Loucy (cell line): ENCODE measurements at regions not wholly inside any gene's neighbourhood (a gene's known extent, or its start where the extent isn't known, plus 50 kb on each side); places are given as distances from the start of the nearest gene placed in this dataset.

Source experiments
- CTCF ChIP-seq: fragments of 200-600 bp; sonication (generic); conservative IDR thresholded peaks from 2 replicates; pipeline ENCODE4 v1.5.1; 2014; ENCODE audit warnings: mild to moderate bottlenecking, antibody characterized with exemption, low read length
- EZH2phosphoT487 ChIP-seq: fragments of 200-600 bp; IDR thresholded peaks from 2 replicates; pipeline ENCODE4 v1.6.1; 2018; ENCODE audit warnings: antibody characterized with exemption, mild to moderate bottlenecking, moderate library complexity, borderline replicate concordance

DNA sequence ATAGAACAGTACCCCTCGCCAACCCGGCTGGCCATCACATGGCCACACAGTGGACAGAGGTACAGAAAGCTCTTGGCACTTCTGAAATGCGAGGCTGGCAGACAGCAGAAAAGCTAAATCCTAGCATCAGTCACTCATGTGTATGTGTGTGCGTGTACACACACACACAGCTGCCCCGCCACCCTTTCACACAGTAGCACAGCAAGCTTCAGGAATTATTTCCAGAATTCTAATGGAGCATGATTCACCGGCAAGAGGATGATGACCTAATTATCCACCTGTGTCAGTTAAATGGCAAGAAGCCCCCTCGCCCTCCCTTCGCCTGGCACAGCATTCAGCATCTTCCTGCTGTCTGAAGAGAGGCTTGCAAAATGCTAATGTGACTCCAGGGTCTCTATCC is 336.0 kb downstream of the SHANK2 start:
- no peak for TF ChIP-seq CTCF
- no peak for TF ChIP-seq EZH2phosphoT487
